H9 (cell line): ENCODE measurements at regions not wholly inside any gene's neighbourhood (a gene's known extent, or its start where the extent isn't known, plus 50 kb on each side); places are given as distances from the start of the nearest gene placed in this dataset.

Source experiments
- DNase-seq: peaks from one replicate; pipeline ENCODE4 v3.0.0-alpha.2; 2017
- H2AFZ ChIP-seq: one replicate; pipeline ENCODE4 v1.6.1; 2013; ENCODE audit warnings: mild to moderate bottlenecking, low read length, control low read depth, moderate library complexity
- H2AK5ac ChIP-seq: 2 replicates; pipeline ENCODE4 v1.6.1; 2013; ENCODE audit warnings: low read length, control low read depth, mixed read lengths; ENCODE audit not compliant: insufficient read length
- H2BK120ac ChIP-seq: one replicate; pipeline ENCODE4 v1.6.1; 2013; ENCODE audit warnings: low read depth, mild to moderate bottlenecking, low read length, control low read depth, inconsistent platforms; ENCODE audit not compliant: poor library complexity, severe bottlenecking
- H2BK12ac ChIP-seq: 2 replicates; pipeline ENCODE4 v1.6.1; 2013; ENCODE audit warnings: low read length, control low read depth, mixed read lengths, low read depth; ENCODE audit not compliant: insufficient read length
- H2BK15ac ChIP-seq: 2 replicates; pipeline ENCODE4 v1.6.1; 2013; ENCODE audit warnings: low read depth, low read length, control low read depth
- H2BK20ac ChIP-seq: one replicate; pipeline ENCODE4 v1.6.1; 2013; ENCODE audit warnings: low read depth, mild to moderate bottlenecking, low read length, control low read depth, inconsistent platforms; ENCODE audit not compliant: poor library complexity, severe bottlenecking
- H2BK5ac ChIP-seq: 2 replicates; pipeline ENCODE4 v1.6.1; 2013; ENCODE audit warnings: low read length, control low read depth, mixed read lengths; ENCODE audit not compliant: insufficient read length
- H3K14ac ChIP-seq: 2 replicates; pipeline ENCODE4 v1.6.1; 2013; ENCODE audit warnings: low read length, control low read depth; ENCODE audit not compliant: insufficient read depth
- H3K18ac ChIP-seq: 2 replicates; pipeline ENCODE4 v1.6.1; 2013; ENCODE audit warnings: low read depth, mild to moderate bottlenecking, mixed read lengths, low read length, control low read depth; ENCODE audit not compliant: insufficient read length
- H3K23ac ChIP-seq: 2 replicates; pipeline ENCODE4 v1.6.1; 2013; ENCODE audit warnings: low read length, control low read depth, mixed read lengths, low read depth; ENCODE audit not compliant: insufficient read length
- H3K23me2 ChIP-seq: 2 replicates; pipeline ENCODE4 v1.6.1; 2013; ENCODE audit warnings: low read depth, mild to moderate bottlenecking, mixed read lengths, low read length, control low read depth; ENCODE audit not compliant: insufficient read length, poor library complexity, severe bottlenecking
- H3K27ac ChIP-seq: 2 replicates; pipeline ENCODE4 v1.5.1; 2013; ENCODE audit warnings: low read length, control low read depth, mixed read lengths, low read depth; ENCODE audit not compliant: insufficient read length
- H3K27me3 ChIP-seq: 2 replicates; pipeline ENCODE4 v1.6.1; 2013; ENCODE audit warnings: low read length, control low read depth, inconsistent platforms; ENCODE audit not compliant: insufficient read depth
- H3K4ac ChIP-seq: 2 replicates; pipeline ENCODE4 v1.6.1; 2013; ENCODE audit warnings: low read depth, mild to moderate bottlenecking, control low read depth, inconsistent platforms, low read length, moderate library complexity
- H3K4me1 ChIP-seq: 2 replicates; pipeline ENCODE4 v1.6.1; 2013; ENCODE audit warnings: low read length, control low read depth, inconsistent platforms; ENCODE audit not compliant: insufficient read depth
- H3K4me2 ChIP-seq: 2 replicates; pipeline ENCODE4 v1.6.1; 2013; ENCODE audit warnings: low read length, control low read depth, mixed read lengths; ENCODE audit not compliant: insufficient read length, insufficient read depth
- H3K56ac ChIP-seq: 2 replicates; pipeline ENCODE4 v1.6.1; 2013; ENCODE audit warnings: low read depth, mild to moderate bottlenecking, mixed read lengths, low read length, control low read depth; ENCODE audit not compliant: insufficient read length
- H3K79me1 ChIP-seq: 2 replicates; pipeline ENCODE4 v1.6.1; 2013; ENCODE audit warnings: low read depth, mild to moderate bottlenecking, moderate library complexity, low read length, control low read depth, inconsistent platforms; ENCODE audit not compliant: insufficient read depth, poor library complexity, severe bottlenecking
- H3K79me2 ChIP-seq: 2 replicates; pipeline ENCODE4 v1.6.1; 2013; ENCODE audit warnings: low read length, control low read depth, inconsistent platforms; ENCODE audit not compliant: insufficient read depth
- H3K9ac ChIP-seq: 2 replicates; pipeline ENCODE4 v1.6.1; 2013; ENCODE audit warnings: low read length, control low read depth, mixed read lengths; ENCODE audit not compliant: insufficient read length; ENCODE audit errors: extremely low read depth
- H3K9me3 ChIP-seq: one replicate; pipeline ENCODE4 v1.6.1; 2013; ENCODE audit warnings: low read depth, low read length, inconsistent platforms; ENCODE audit not compliant: control insufficient read depth
- H3T11ph ChIP-seq: one replicate; pipeline ENCODE4 v1.6.1; 2013; ENCODE audit warnings: mild to moderate bottlenecking, low read length, control low read depth, inconsistent platforms
- H4K20me1 ChIP-seq: one replicate; pipeline ENCODE4 v1.6.1; 2013; ENCODE audit not compliant: control insufficient read depth, insufficient read length, insufficient read depth
- H4K5ac ChIP-seq: 2 replicates; pipeline ENCODE4 v1.6.1; 2013; ENCODE audit warnings: low read depth, mild to moderate bottlenecking, mixed read lengths, low read length, control low read depth; ENCODE audit not compliant: insufficient read length
- H4K8ac ChIP-seq: replicated peaks from 2 replicates; pipeline ENCODE4 v1.6.1; 2013; ENCODE audit warnings: low read length, control low read depth, mixed read lengths, low read depth; ENCODE audit not compliant: insufficient read length
- H4K91ac ChIP-seq: 2 replicates; pipeline ENCODE4 v1.6.1; 2013; ENCODE audit warnings: low read depth, mild to moderate bottlenecking, moderate library complexity, mixed read lengths, low read length, control low read depth; ENCODE audit not compliant: insufficient read length
- H3K27ac Mint-ChIP-seq, 3 experiments: 2 replicates in 2 of 3; 3 replicates in 1 of 3; pipeline ENCODE4 v1.8.0; 2020 to 2021; ENCODE audit warnings: mixed read lengths in 3 of 3, mild to moderate bottlenecking in 1 of 3, moderate library complexity in 1 of 3
- H3K27me3 Mint-ChIP-seq: 2 replicates; pipeline ENCODE4 v1.8.0; 2021; ENCODE audit warnings: low read depth, mild to moderate bottlenecking, moderate library complexity, mixed read lengths
- H3K36me3 Mint-ChIP-seq, 3 experiments: 2 replicates in 2 of 3; 3 replicates in 1 of 3; pipeline ENCODE4 v1.8.0; 2020 to 2021; ENCODE audit warnings: low read depth in 3 of 3, mixed read lengths in 3 of 3; ENCODE audit not compliant: insufficient read depth in 1 of 3
- H3K4me1 Mint-ChIP-seq, 2 experiments: 2 replicates each; pipeline ENCODE4 v1.8.0; 2020; ENCODE audit warnings: mixed read lengths in 2 of 2
- H3K4me3 Mint-ChIP-seq, 2 experiments: 2 replicates in 1 of 2; 3 replicates in 1 of 2; pipeline ENCODE4 v1.8.0; 2020 to 2021; ENCODE audit warnings: mild to moderate bottlenecking in 2 of 2, mixed read lengths in 2 of 2, moderate library complexity in 1 of 2
- H3K9me3 Mint-ChIP-seq, 2 experiments: 2 replicates in 1 of 2; 3 replicates in 1 of 2; pipeline ENCODE4 v1.8.0; 2020; ENCODE audit warnings: mild to moderate bottlenecking in 2 of 2, mixed read lengths in 2 of 2, moderate library complexity in 1 of 2
- CTCF ChIP-seq: fragments of 200-600 bp; sonication (generic); conservative IDR thresholded peaks from 3 replicates; pipeline ENCODE4 v1.8.0; 2021; ENCODE audit warnings: antibody characterized with exemption, mild to moderate bottlenecking
- WGBS: extraction: QIAGEN DNeasy Blood & Tissue Kit; methylation state at CpG from one replicate; pipeline ENCODE4 v1.1.7; 2013; ENCODE audit warnings: missing lambda C conversion rate, low lambda C conversion rate, mixed read lengths; ENCODE audit not compliant: insufficient read length; ENCODE audit errors: extremely low coverage; 5-methylcytosine and 5-hydroxymethylcytosine counted together

- no peaks in the 10 kb centered on the region for H3K9me3 Mint-ChIP-seq
Measured at GRCh38 chr1:229003233-229004031, 267.5 kb upstream of the RAB4A start.

More at GRCh38 chr1:229003233-229004031, 267.5 kb upstream of the RAB4A start:
- TF ChIP-seq CTCF: no peak
- Histone ChIP-seq H4K20me1 (no peaks in the 10 kb centered on the region), H2BK120ac (no peak overlapping the region), H2BK12ac (no peak overlapping the region), H3K14ac (no peak overlapping the region), H3K27me3 (no peaks in the 10 kb centered on the region), H3K4ac (no peak overlapping the region), H3K4me1 (no peaks in the 10 kb centered on the region), H3K18ac (no peak overlapping the region), H3K23me2 (no peaks in the 10 kb centered on the region), H2BK5ac (no peak overlapping the region), H3K79me1 (no peaks in the 10 kb centered on the region), H3K9ac (no peak overlapping the region), H2BK20ac (no peak overlapping the region), H3K4me2 (no peak overlapping the region), H3K79me2 (no peaks in the 10 kb centered on the region), H4K5ac (no peak overlapping the region), H2AK5ac (no peak overlapping the region), H2AFZ (no peak overlapping the region), H4K8ac (no peak overlapping the region), H4K91ac (no peak overlapping the region), H3K23ac (no peak overlapping the region), H3K27ac (no peak overlapping the region), H2BK15ac (no peak overlapping the region), H3K9me3 (no peaks in the 10 kb centered on the region), H3K56ac (no peak overlapping the region), H3T11ph (no peak overlapping the region)
- Mint-ChIP-seq H3K4me3 (no peak overlapping the region), H3K27ac (peak overlapping the region in 1 of 3 experiments; percentile 22; a peak in 1 of 7 replicates), H3K36me3 (no peaks in the 10 kb centered on the region), H3K27me3 (peaks cover 3% of the 10 kb centered on the region), H3K4me1 (peaks cover 13 to 18% of the 10 kb centered on the region in 2 experiments)
- no CpG with 5 or more reads among the region's 17 CpGs for WGBS
- DNase-seq: no peak
